Smooth muscle cell (in vitro differentiated cells): ENCODE measurements at regions not wholly inside any gene's neighbourhood (a gene's known extent, or its start where the extent isn't known, plus 50 kb on each side); places are given as distances from the start of the nearest gene placed in this dataset.

ENCODE experiments used
- DNase-seq: peaks from one replicate; lab custom pipeline; 2025; ENCODE audit not compliant: unreplicated experiment; lab: John Stamatoyannopoulos, UW
- H2AFZ ChIP-seq: fragments of 200-600 bp; sonication (generic); 2 replicates; pipeline ENCODE4 v1.6.0; 2016; ENCODE audit warnings: antibody characterized with exemption, low read depth, mild to moderate bottlenecking
- H3F3A ChIP-seq: fragments of 200-600 bp; sonication (generic); 2 replicates; pipeline ENCODE4 v1.6.0; 2017; ENCODE audit warnings: antibody characterized with exemption, low read depth
- H3K27ac ChIP-seq: fragments of 200-600 bp; sonication (generic); 2 replicates; pipeline ENCODE4 v1.5.1; 2016; ENCODE audit warnings: low read depth, mild to moderate bottlenecking
- H3K27me3 ChIP-seq: fragments of 200-600 bp; sonication (generic); 2 replicates; pipeline ENCODE4 v1.6.1; 2016; ENCODE audit warnings: low read depth, mild to moderate bottlenecking
- H3K36me3 ChIP-seq: fragments of 200-600 bp; sonication (generic); 2 replicates; pipeline ENCODE4 v1.5.1; 2016; ENCODE audit warnings: low read depth
- H3K4me1 ChIP-seq: fragments of 200-600 bp; sonication (generic); 2 replicates; pipeline ENCODE4 v1.5.1; 2016; ENCODE audit warnings: low read depth
- H3K4me2 ChIP-seq: fragments of 200-600 bp; sonication (generic); 2 replicates; pipeline ENCODE4 v1.6.0; 2016; ENCODE audit warnings: mild to moderate bottlenecking
- H3K4me3 ChIP-seq: fragments of 200-600 bp; sonication (generic); 2 replicates; pipeline ENCODE4 v1.5.1; 2016; ENCODE audit warnings: mild to moderate bottlenecking
- H3K79me2 ChIP-seq: fragments of 200-600 bp; sonication (generic); 2 replicates; pipeline ENCODE4 v1.6.0; 2016; ENCODE audit warnings: low read depth, mild to moderate bottlenecking
- H3K9ac ChIP-seq: fragments of 200-600 bp; sonication (generic); 2 replicates; pipeline ENCODE4 v1.6.0; 2016; ENCODE audit warnings: low read depth
- H3K9me3 ChIP-seq: fragments of 200-600 bp; sonication (generic); replicated peaks from 2 replicates; pipeline ENCODE4 v1.5.1; 2016; ENCODE audit warnings: low read depth
- H4K20me1 ChIP-seq: fragments of 200-600 bp; sonication (generic); 2 replicates; pipeline ENCODE4 v1.6.0; 2016; ENCODE audit warnings: low read depth
- WGBS: methylation state at CpG from one replicate; pipeline ENCODE4 v1.1.7; 2016; ENCODE audit warnings: low lambda C conversion rate; 5-methylcytosine and 5-hydroxymethylcytosine counted together
- TF ChIP-seq, protein P1 (sequence below): fragments of 200-600 bp; sonication (generic); IDR thresholded peaks from 2 replicates; pipeline ENCODE4 v1.5.1; 2017; ENCODE audit warnings: borderline replicate concordance, mild to moderate bottlenecking, antibody characterized with exemption; ENCODE audit not compliant: insufficient read depth, poor library complexity, severe bottlenecking

- Histone ChIP-seq H3K4me3 (no peak overlapping the region), H3K9ac (no peak overlapping the region), H3K27ac (no peak overlapping the region), H2AFZ (no peak overlapping the region), H3K36me3 (peaks cover 4% of the 10 kb centered on the region), H3F3A (no peaks in the 10 kb centered on the region), H3K27me3 (no peaks in the 10 kb centered on the region), H3K4me1 (no peaks in the 10 kb centered on the region), H3K4me2 (no peak overlapping the region), H3K79me2 (no peaks in the 10 kb centered on the region), H3K9me3 (peaks cover 10% of the 10 kb centered on the region), H4K20me1 (no peaks in the 10 kb centered on the region)
- no peak for DNase-seq
- WGBS: 91% methylated on average over 3 of the region's 3 CpGs
- TF ChIP-seq, protein P1, sequence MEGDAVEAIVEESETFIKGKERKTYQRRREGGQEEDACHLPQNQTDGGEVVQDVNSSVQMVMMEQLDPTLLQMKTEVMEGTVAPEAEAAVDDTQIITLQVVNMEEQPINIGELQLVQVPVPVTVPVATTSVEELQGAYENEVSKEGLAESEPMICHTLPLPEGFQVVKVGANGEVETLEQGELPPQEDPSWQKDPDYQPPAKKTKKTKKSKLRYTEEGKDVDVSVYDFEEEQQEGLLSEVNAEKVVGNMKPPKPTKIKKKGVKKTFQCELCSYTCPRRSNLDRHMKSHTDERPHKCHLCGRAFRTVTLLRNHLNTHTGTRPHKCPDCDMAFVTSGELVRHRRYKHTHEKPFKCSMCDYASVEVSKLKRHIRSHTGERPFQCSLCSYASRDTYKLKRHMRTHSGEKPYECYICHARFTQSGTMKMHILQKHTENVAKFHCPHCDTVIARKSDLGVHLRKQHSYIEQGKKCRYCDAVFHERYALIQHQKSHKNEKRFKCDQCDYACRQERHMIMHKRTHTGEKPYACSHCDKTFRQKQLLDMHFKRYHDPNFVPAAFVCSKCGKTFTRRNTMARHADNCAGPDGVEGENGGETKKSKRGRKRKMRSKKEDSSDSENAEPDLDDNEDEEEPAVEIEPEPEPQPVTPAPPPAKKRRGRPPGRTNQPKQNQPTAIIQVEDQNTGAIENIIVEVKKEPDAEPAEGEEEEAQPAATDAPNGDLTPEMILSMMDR: no peak
These were observed 1495.4 kb downstream of the RPA4 start for GRCh38 chrX:98379134-98379533.

- peak overlapping the region; percentile 23 for H3K4me3 ChIP-seq
- peaks cover 10% of the 10 kb centered on the region for H3K9me3 ChIP-seq
- H3F3A ChIP-seq: no peaks in the 10 kb centered on the region
- peaks cover 4% of the 10 kb centered on the region for H3K36me3 ChIP-seq
- H3K4me1 ChIP-seq: no peaks in the 10 kb centered on the region
- H2AFZ ChIP-seq: peak overlapping the region; percentile 38
- TF ChIP-seq, protein P1: no peak
- H3K4me2 ChIP-seq: peak overlapping the region; percentile 9
- 39% methylated on average over 11 of the region's 11 CpGs for WGBS
- DNase-seq: no peak
- H3K79me2 ChIP-seq: no peaks in the 10 kb centered on the region
- H4K20me1 ChIP-seq: no peaks in the 10 kb centered on the region
- no peak overlapping the region for H3K9ac ChIP-seq
- H3K27ac ChIP-seq: no peak overlapping the region
- no peaks in the 10 kb centered on the region for H3K27me3 ChIP-seq
These were observed 1496.4 kb downstream of the RPA4 start for GRCh38 chrX:98380106-98380505.

- WGBS: 46% methylated on average over 10 of the region's 10 CpGs
- Histone ChIP-seq H3K27ac (no peak overlapping the region), H3K79me2 (no peaks in the 10 kb centered on the region), H3K4me3 (peak overlapping the region; percentile 23), H3K9me3 (peaks cover 10% of the 10 kb centered on the region), H3K36me3 (peaks cover 4% of the 10 kb centered on the region), H4K20me1 (no peaks in the 10 kb centered on the region), H3K27me3 (no peaks in the 10 kb centered on the region), H3K4me2 (peak overlapping the region; percentile 9), H3K4me1 (no peaks in the 10 kb centered on the region), H3K9ac (no peak overlapping the region), H2AFZ (peak overlapping the region; percentile 38), H3F3A (no peaks in the 10 kb centered on the region)
- no peak for DNase-seq
- TF ChIP-seq, protein P1: no peak
These were observed 1496.8 kb downstream of the RPA4 start for GRCh38 chrX:98380556-98380955.

DNA sequence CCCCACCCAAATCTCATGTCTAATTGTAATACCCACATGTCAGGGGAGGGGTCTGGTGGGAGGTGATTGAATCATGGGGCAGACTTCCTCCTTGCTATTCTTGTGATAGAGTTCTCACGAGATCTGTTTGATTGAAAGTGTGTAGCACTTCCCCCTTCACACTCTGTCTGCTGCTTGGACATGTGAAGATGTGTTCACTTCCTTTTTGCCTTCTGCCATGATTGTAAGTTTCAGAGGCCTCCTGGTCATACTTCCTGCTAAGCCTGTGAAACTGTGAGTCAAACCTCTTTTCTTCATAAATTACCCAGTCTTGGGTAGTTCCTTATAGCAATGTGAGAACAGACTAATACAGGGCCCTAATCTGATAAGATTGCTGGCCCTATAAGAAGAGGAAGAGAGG, 1514.8 kb downstream of the RPA4 start:
- H3K4me3 ChIP-seq: no peak overlapping the region
- TF ChIP-seq, protein P1: no peak
- WGBS: 48% methylated on average over 1 of the region's 1 CpG
- H3K27ac ChIP-seq: no peak overlapping the region
- no peaks in the 10 kb centered on the region for H3K4me1 ChIP-seq
- H3K27me3 ChIP-seq: no peaks in the 10 kb centered on the region
- H3K9ac ChIP-seq: no peak overlapping the region
- DNase-seq: no peak
- H4K20me1 ChIP-seq: no peaks in the 10 kb centered on the region
- H3K4me2 ChIP-seq: no peak overlapping the region
- H3K36me3 ChIP-seq: no peaks in the 10 kb centered on the region
- H3F3A ChIP-seq: no peaks in the 10 kb centered on the region
- no peaks in the 10 kb centered on the region for H3K79me2 ChIP-seq
- H2AFZ ChIP-seq: peak overlapping the region; percentile 80
- no peaks in the 10 kb centered on the region for H3K9me3 ChIP-seq
